ENCODE measurements at regions not wholly inside any gene's neighbourhood (a gene's known extent, or its start where the extent isn't known, plus 50 kb on each side); places are given as distances from the start of the nearest gene placed in this dataset.

DNA sequence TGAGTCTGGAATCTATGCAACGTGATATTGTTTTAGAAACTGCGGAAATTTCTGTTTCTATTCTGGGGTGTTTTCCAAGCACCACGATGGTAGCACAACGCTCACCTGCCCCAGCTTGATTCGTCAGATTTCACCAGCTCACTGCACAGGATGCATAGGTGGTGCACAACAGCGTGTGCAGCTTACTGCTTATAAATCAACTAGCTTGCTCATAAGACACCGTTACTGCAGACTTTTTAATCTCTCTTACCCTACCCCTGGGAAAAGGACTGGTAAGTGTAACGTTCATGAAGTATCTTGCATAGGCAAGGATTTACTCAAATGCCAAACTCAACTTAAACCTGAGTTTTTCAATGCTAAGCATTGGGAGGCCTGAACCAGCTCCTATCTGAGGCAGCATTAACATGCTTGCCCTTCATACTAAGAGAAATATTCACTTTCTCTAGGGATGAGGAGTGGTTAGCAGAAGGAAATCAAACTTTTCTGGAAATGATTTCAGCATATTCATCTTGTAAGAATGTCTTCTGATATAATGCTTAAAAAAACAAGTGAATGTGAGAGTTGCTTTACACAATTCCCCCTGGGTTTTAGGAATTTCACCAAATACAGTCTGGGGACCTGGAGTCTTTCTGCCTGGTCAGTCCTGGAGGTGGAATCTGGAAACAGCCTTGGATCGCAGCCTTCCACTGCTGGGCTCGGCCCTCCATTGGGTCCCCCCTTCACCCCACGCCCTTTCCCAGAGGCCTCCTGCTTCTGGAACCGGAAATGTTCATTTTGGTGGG, 100.6 kb downstream of the DACT2 start:
- no peaks in the 10 kb centered on the region for H3K9me3 ChIP-seq
- no peak overlapping the region for H3K4me3 ChIP-seq
- no peaks in the 10 kb centered on the region for H3K36me3 ChIP-seq
- no peaks in the 10 kb centered on the region for H3K4me1 ChIP-seq
- TF ChIP-seq, protein P1, sequence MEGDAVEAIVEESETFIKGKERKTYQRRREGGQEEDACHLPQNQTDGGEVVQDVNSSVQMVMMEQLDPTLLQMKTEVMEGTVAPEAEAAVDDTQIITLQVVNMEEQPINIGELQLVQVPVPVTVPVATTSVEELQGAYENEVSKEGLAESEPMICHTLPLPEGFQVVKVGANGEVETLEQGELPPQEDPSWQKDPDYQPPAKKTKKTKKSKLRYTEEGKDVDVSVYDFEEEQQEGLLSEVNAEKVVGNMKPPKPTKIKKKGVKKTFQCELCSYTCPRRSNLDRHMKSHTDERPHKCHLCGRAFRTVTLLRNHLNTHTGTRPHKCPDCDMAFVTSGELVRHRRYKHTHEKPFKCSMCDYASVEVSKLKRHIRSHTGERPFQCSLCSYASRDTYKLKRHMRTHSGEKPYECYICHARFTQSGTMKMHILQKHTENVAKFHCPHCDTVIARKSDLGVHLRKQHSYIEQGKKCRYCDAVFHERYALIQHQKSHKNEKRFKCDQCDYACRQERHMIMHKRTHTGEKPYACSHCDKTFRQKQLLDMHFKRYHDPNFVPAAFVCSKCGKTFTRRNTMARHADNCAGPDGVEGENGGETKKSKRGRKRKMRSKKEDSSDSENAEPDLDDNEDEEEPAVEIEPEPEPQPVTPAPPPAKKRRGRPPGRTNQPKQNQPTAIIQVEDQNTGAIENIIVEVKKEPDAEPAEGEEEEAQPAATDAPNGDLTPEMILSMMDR (IDR thresholded peaks at IDR 0.05) = no peak
- no peak for TF ChIP-seq POLR2A (IDR thresholded peaks at IDR 0.05)
- TF ChIP-seq POLR2AphosphoS5 (IDR thresholded peaks at IDR 0.05) = no peak
- H3K27me3 ChIP-seq = peaks cover 0 to 5% of the 10 kb centered on the region in 2 donors
- no peak for DNase-seq (ENCODE audit: low spot score in 2 of 2)
- no peak overlapping the region for H3K27ac ChIP-seq
- intact Hi-C loops (cut with DNase I; ENCODE audit: low total_unique reads) = no loop called here

DNA sequence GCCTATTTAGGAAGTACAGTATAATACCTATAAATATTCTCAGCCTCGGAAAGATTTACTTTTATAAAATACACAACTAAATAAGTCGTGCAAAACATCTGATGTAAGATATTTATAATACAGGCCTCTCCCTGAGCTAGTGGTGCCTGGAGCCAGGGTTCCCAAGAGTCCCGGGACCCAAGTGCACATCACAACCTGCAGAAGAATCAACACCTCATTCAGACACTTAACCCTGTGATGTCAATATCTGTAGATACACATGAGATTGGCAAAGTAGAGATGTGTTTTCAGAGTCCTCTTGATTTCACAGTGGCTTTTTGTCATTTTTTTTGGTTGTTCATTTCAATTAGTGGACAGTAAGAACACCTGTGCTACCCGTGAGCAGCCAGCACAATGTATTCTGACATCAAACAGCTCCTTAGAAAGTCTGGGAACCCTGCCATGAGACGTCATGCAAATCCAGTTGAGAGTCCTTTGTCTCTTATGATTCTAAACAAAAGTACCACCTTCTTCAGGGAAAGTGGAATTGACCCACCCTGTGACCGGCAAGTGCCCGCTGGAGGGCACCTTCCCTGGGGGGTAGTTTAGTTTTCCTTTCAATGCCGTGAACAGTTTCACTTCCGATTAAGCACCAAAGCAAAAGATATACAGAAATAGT, 101.6 kb downstream of the DACT2 start:
- Histone ChIP-seq H3K27me3 (peaks cover 0 to 5% of the 10 kb centered on the region in 2 donors), H3K27ac (no peak overlapping the region), H3K9me3 (no peaks in the 10 kb centered on the region), H3K4me1 (no peaks in the 10 kb centered on the region), H3K4me3 (no peak overlapping the region), H3K36me3 (no peaks in the 10 kb centered on the region)
- intact Hi-C loops (cut with DNase I; ENCODE audit: low total_unique reads) = no loop called here
- no peak for TF ChIP-seq POLR2AphosphoS5 (IDR thresholded peaks at IDR 0.05)
- TF ChIP-seq POLR2A (IDR thresholded peaks at IDR 0.05) = no peak
- TF ChIP-seq, protein P1 (IDR thresholded peaks at IDR 0.05) = no peak
- DNase-seq (ENCODE audit: low spot score in 2 of 2) = no peak

DNA sequence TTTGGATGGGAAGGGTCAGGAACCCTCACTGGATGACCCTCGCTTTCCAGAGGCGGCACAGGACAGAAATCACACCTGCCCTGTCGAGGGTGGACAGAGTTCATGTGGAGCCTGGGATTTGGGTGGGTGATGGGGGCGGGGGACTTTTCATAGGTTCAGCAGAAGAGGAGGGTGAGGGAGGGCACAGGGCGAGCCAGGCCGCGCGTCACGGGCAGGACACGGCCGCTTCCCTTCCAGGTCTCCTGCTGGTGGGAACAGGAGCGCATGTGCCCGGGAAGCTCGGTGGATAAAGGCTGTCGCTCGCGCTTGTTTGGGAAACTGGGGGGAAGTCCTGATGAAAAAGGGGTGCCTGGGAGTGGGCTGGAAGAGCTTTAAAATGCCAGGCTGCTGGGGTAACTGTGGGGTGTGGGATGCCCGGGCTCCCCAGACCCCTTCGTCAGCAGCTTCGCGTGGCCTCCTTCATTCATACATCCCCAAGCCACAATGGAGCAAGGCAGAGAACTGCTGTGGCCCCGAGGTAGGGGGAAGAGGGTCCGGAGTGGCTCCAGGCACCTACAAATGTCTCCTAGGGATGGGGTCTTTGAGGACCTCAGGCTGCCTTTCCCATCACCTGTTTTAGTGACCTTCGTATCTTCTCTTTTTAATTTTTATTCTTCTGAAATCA, 102.2 kb downstream of the DACT2 start:
- Histone ChIP-seq H3K36me3 (no peaks in the 10 kb centered on the region), H3K4me3 (no peak overlapping the region), H3K27ac (no peak overlapping the region), H3K9me3 (no peaks in the 10 kb centered on the region), H3K4me1 (no peaks in the 10 kb centered on the region), H3K27me3 (peaks cover 0 to 5% of the 10 kb centered on the region in 2 donors)
- intact Hi-C loops (cut with DNase I; ENCODE audit: low total_unique reads) = no loop called here
- no peak for DNase-seq (ENCODE audit: low spot score in 2 of 2)
- TF ChIP-seq, protein P1 (IDR thresholded peaks at IDR 0.05) = no peak

DNA sequence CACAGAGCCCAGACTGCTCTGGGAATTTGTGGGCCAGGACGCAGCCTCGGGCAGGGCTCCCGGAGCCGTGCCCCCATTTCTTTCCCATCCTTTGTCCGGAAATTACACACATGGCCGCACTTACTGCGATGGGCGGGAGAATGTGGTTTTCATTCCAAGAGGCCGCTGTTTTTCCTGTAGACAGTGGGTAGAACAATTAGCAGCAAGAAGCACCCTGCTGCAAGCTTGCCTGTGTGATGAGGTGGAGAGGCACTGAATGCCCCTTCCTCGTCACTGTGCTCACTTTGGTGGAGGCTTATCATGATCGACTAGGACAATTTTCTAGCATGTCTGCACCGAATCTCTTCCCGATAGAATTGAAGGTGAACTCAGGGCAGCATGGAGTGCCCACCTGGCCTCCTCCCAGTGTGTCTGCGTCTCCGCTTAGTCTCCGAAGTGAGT, 102.8 kb downstream of the DACT2 start:
- DNase-seq (ENCODE audit: low spot score in 2 of 2) = no peak
- Histone ChIP-seq H3K9me3 (no peaks in the 10 kb centered on the region), H3K4me3 (no peak overlapping the region), H3K27ac (no peak overlapping the region), H3K27me3 (peaks cover 0 to under 1% of the 10 kb centered on the region in 2 donors), H3K36me3 (no peaks in the 10 kb centered on the region), H3K4me1 (no peaks in the 10 kb centered on the region)
- intact Hi-C loops (cut with DNase I; ENCODE audit: low total_unique reads) = no loop called here
- TF ChIP-seq, protein P1 (IDR thresholded peaks at IDR 0.05) = no peak
- TF ChIP-seq POLR2AphosphoS5 (IDR thresholded peaks at IDR 0.05) (no peak), POLR2A (IDR thresholded peaks at IDR 0.05) (no peak)

DNA sequence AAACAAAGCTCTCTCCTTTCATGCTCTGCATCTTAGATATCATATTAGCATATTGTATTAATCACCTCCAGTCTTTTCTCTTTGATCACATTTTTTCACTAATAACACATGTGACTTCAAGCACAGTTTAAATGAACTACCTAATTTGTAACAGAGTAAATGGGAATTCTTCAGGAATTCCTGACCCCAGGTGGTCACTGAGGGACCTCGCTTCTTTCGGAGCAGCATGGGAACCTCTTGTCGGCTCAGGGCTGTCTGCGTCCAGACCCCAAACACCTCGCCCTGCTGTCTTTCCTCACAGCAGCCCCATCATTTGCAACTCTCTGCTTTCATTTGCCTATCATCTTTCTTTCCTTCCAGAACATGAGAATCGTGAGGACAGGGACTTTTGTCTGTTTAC, 103.5 kb downstream of the DACT2 start:
- Histone ChIP-seq H3K36me3 (no peaks in the 10 kb centered on the region), H3K27ac (no peak overlapping the region), H3K9me3 (no peaks in the 10 kb centered on the region), H3K27me3 (no peaks in the 10 kb centered on the region), H3K4me3 (no peak overlapping the region), H3K4me1 (no peaks in the 10 kb centered on the region)
- TF ChIP-seq POLR2AphosphoS5 (IDR thresholded peaks at IDR 0.05) = no peak
- TF ChIP-seq, protein P1 (IDR thresholded peaks at IDR 0.05) = no peak
- TF ChIP-seq POLR2A (IDR thresholded peaks at IDR 0.05) = no peak
- DNase-seq (ENCODE audit: low spot score in 2 of 2) = no peak
- intact Hi-C loops (cut with DNase I; ENCODE audit: low total_unique reads) = no loop called here
